ENCODE measurements at regions not wholly inside any gene's neighbourhood (a gene's known extent, or its start where the extent isn't known, plus 50 kb on each side); places are given as distances from the start of the nearest gene placed in this dataset.

DNA sequence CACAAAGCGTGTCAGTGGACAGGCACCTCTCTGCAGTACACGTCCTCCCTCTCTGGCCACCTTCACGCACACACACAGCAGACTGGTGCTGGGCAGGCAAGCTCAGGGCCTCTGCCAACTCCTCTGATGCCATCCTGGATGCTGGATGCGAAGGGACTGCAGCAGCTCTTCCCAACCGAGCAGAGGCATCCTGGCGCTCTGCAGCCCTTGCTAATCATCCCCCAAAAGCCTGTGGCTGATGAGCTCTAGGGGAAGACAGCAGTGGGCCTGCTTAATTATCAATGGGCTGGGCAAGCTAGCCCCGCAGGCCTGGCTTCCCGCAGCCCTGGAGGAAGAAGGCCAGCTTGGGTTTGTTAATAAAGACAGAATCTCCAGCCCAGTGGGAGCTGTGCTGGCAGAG is 71.3 kb upstream of the TEX51 start:
- TF ChIP-seq, protein P1, sequence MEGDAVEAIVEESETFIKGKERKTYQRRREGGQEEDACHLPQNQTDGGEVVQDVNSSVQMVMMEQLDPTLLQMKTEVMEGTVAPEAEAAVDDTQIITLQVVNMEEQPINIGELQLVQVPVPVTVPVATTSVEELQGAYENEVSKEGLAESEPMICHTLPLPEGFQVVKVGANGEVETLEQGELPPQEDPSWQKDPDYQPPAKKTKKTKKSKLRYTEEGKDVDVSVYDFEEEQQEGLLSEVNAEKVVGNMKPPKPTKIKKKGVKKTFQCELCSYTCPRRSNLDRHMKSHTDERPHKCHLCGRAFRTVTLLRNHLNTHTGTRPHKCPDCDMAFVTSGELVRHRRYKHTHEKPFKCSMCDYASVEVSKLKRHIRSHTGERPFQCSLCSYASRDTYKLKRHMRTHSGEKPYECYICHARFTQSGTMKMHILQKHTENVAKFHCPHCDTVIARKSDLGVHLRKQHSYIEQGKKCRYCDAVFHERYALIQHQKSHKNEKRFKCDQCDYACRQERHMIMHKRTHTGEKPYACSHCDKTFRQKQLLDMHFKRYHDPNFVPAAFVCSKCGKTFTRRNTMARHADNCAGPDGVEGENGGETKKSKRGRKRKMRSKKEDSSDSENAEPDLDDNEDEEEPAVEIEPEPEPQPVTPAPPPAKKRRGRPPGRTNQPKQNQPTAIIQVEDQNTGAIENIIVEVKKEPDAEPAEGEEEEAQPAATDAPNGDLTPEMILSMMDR (conservative IDR thresholded peaks at IDR 0.05 in 1 of 2, IDR thresholded peaks at IDR 0.05 in 1 of 2; ENCODE audit: low read depth in 1 of 2, low read length in 2 of 2) = no peak
- TF ChIP-seq EZH2 (IDR thresholded peaks at IDR 0.05; ENCODE audit: low read length, missing control alignments) = no peak
